Spleen (tissue), 11 donors: ENCODE measurements at regions not wholly inside any gene's neighbourhood (a gene's known extent, or its start where the extent isn't known, plus 50 kb on each side); places are given as distances from the start of the nearest gene placed in this dataset.

Source experiments
- DNase-seq: peaks from one replicate; pipeline ENCODE4 v3.0.0-alpha.2; 2020
- H3K27ac ChIP-seq, 8 donors: fragments of 200-600 bp; sonication (generic) in 7 of 8; 1 replicate in 4 of 8; 2 replicates in 4 of 8; pipeline versions ENCODE4 v1.5.0 to v1.8.0; 2016 to 2021; ENCODE audit warnings: inconsistent platforms in 4 of 8, mild to moderate bottlenecking in 4 of 8, moderate library complexity in 1 of 8
- H3K27me3 ChIP-seq, 7 donors: fragments of 200-600 bp; sonication (generic) in 6 of 7; replicated peaks in 1 of 7; 1 replicate in 4 of 7; 2 replicates in 3 of 7; pipeline versions ENCODE4 v1.5.0 to v1.8.0; 2016 to 2021; ENCODE audit warnings: inconsistent platforms in 3 of 7, mild to moderate bottlenecking in 1 of 7
- H3K36me3 ChIP-seq, 6 donors: fragments of 200-600 bp; sonication (generic) in 5 of 6; 1 replicate in 4 of 6; 2 replicates in 2 of 6; pipeline versions ENCODE4 v1.5.0 to v1.8.0; 2016 to 2021; ENCODE audit warnings: inconsistent platforms in 2 of 6
- H3K4me1 ChIP-seq, 6 donors: fragments of 200-600 bp; sonication (generic) in 5 of 6; 1 replicate in 3 of 6; 2 replicates in 3 of 6; pipeline versions ENCODE4 v1.5.0 to v1.8.0; 2016 to 2021; ENCODE audit warnings: inconsistent platforms in 3 of 6
- H3K4me3 ChIP-seq, 8 donors: fragments of 200-600 bp; sonication (generic) in 7 of 8; 1 replicate in 4 of 8; 2 replicates in 4 of 8; pipeline versions ENCODE4 v1.5.0 to v1.8.0; 2016 to 2021; ENCODE audit warnings: inconsistent platforms in 4 of 8, mild to moderate bottlenecking in 4 of 8, moderate library complexity in 2 of 8
- H3K9me3 ChIP-seq, 8 donors: fragments of 200-600 bp; sonication (generic) in 7 of 8; 1 replicate in 4 of 8; 2 replicates in 4 of 8; pipeline versions ENCODE4 v1.5.0 to v1.8.0; 2016 to 2021; ENCODE audit warnings: inconsistent platforms in 4 of 8
- POLR2A ChIP-seq, 3 donors: fragments of 450-650 bp; IDR thresholded peaks; one replicate each; pipeline ENCODE4 v1.5.1; 2017; ENCODE audit warnings: antibody characterized with exemption in 3 of 3, mild to moderate bottlenecking in 1 of 3
- POLR2AphosphoS5 ChIP-seq, 3 donors: sonication (generic); formaldehyde crosslinking; IDR thresholded peaks; one replicate each; pipeline ENCODE4 v1.5.1; 2017; ENCODE audit warnings: antibody characterized with exemption in 3 of 3
- WGBS, 5 donors: extraction: QIAGEN DNeasy Blood & Tissue Kit in 3 of 5; methylation state at CpG; one replicate each; pipeline versions ENCODE4 v1.1.5 to v1.1.7; 2013 to 2018; 5-methylcytosine and 5-hydroxymethylcytosine counted together
- intact Hi-C: fragments of 100-400 bp; cut with DNase I; formaldehyde crosslinking; loops from one replicate; pipeline ENCODE4 v1.15.0; 2023; ENCODE audit warnings: low total_unique reads
- TF ChIP-seq, protein P1 (sequence below), 11 experiments: fragments of 200-600 bp in 7 of 11; fragments of 450-650 bp in 4 of 11; sonication (generic) in 4 of 11; IDR thresholded peaks in 8 of 11; conservative IDR thresholded peaks in 3 of 11; 1 replicate in 7 of 11; 2 replicates in 4 of 11; pipeline versions ENCODE4 v1.4.0 to v1.8.0; 2016 to 2021; ENCODE audit warnings: antibody characterized with exemption in 11 of 11, inconsistent platforms in 4 of 11, mild to moderate bottlenecking in 1 of 11
- donor health status: healthy with polysubstance abuse.
- donor health status: DM: no; HTN: no; CAD: no; lungs with moderate emphysema.
- donor health status: DM: no; HTN: no; CAD: no.
- donor health status: Bipolar disorder and iron deficiency.
- donor health status: healthy.
- donor health status: DM: no; HTN: no; CAD: no.
- donor health status: DM: yes; HTN: yes; CAD: no.

DNA sequence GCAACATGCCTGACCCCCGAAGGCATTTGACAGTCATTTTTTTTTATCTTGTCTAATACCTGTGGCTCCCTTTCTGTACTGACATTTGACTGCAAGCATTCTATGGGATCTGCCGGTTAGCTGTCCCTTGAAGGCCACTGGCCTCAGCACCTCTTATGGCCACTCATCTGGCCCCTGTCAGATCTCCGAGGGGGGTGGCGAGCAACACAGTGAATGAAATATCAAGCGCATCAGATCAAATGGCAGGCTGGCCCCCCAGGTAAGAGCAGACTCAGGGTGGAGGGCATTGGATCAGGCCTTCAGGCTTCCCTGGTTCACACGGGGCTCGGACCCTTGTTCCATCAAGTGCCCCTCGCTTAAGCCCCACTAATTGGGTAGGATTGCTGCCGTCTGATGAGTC, 199.6 kb upstream of the MKI67 start:
- Histone ChIP-seq H3K27me3 (peaks cover 0 to 47% (median 0%) of the 10 kb centered on the region in 7 donors), H3K36me3 (no peaks in the 10 kb centered on the region), H3K4me1 (no peaks in the 10 kb centered on the region), H3K9me3 (peaks cover 0 to 14% (median 4%) of the 10 kb centered on the region in 8 donors), H3K4me3 (no peak overlapping the region), H3K27ac (no peak overlapping the region)
- no peak for DNase-seq
- WGBS, 5 donors: 81 to 88% (median 86%) methylated on average over 9 of the region's 9 CpGs
- intact Hi-C loops: no loop called here
- no peak for TF ChIP-seq POLR2AphosphoS5 (IDR thresholded peaks at IDR 0.05)
- TF ChIP-seq, protein P1, sequence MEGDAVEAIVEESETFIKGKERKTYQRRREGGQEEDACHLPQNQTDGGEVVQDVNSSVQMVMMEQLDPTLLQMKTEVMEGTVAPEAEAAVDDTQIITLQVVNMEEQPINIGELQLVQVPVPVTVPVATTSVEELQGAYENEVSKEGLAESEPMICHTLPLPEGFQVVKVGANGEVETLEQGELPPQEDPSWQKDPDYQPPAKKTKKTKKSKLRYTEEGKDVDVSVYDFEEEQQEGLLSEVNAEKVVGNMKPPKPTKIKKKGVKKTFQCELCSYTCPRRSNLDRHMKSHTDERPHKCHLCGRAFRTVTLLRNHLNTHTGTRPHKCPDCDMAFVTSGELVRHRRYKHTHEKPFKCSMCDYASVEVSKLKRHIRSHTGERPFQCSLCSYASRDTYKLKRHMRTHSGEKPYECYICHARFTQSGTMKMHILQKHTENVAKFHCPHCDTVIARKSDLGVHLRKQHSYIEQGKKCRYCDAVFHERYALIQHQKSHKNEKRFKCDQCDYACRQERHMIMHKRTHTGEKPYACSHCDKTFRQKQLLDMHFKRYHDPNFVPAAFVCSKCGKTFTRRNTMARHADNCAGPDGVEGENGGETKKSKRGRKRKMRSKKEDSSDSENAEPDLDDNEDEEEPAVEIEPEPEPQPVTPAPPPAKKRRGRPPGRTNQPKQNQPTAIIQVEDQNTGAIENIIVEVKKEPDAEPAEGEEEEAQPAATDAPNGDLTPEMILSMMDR (IDR thresholded peaks at IDR 0.05 in 8 of 11, conservative IDR thresholded peaks at IDR 0.05 in 3 of 11): no peak
- no peak for TF ChIP-seq POLR2A (IDR thresholded peaks at IDR 0.05)

DNA sequence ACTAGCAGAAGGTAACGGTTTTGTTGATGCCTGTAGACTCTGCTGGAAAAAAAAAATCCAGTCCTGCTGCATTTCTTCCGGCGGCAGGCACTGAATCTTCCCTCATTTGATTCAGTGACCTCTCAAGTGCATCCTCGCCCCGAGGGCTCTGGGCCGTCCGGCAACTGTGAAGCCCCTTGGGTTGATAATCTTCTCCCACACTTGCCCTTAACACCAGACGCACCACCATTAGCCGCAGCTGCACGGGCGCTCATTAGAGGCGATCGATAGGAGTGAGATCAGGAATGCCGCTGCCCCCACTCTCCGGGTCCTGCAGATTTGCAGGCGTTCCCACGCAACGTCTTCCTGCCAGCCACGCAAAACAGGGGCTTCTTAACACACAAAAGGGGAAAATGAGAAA, 200.0 kb upstream of the MKI67 start:
- WGBS, 5 donors: 79 to 89% (median 87%) methylated on average over 19 of the region's 19 CpGs
- H3K4me1 ChIP-seq: no peaks in the 10 kb centered on the region
- peaks cover 0 to 44% (median 0%) of the 10 kb centered on the region in 7 donors for H3K27me3 ChIP-seq
- DNase-seq: no peak
- intact Hi-C loops: no loop called here
- peaks cover 0 to 14% (median 4%) of the 10 kb centered on the region in 8 donors for H3K9me3 ChIP-seq
- H3K36me3 ChIP-seq: no peaks in the 10 kb centered on the region
- H3K4me3 ChIP-seq: no peak overlapping the region
- H3K27ac ChIP-seq: no peak overlapping the region
- TF ChIP-seq POLR2A (IDR thresholded peaks at IDR 0.05) (no peak), POLR2AphosphoS5 (IDR thresholded peaks at IDR 0.05) (no peak)
- TF ChIP-seq, protein P1 (IDR thresholded peaks at IDR 0.05 in 8 of 11, conservative IDR thresholded peaks at IDR 0.05 in 3 of 11): no peak

DNA sequence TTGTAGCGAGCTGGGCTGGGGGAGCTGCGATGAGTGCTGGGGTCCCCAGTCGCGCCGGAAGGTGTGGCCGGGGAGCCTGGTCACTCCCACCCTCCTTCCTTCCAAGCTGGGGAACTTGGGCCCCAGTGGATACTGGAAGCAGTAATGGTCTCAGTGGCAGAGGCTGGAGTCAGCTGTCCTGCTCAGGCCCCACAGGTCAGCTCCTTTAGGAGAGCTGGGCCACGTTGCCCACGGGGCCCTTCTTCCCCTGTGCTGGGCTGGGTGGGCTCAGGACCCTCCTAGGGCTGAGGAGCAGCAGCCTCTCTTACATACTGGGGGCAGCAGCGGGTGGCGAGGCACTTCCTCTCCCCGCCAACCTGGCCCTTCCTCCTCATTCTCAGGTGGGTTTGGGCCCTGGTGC, 200.6 kb upstream of the MKI67 start:
- peaks cover 0 to 44% (median 0%) of the 10 kb centered on the region in 7 donors for H3K27me3 ChIP-seq
- no peaks in the 10 kb centered on the region for H3K36me3 ChIP-seq

DNA sequence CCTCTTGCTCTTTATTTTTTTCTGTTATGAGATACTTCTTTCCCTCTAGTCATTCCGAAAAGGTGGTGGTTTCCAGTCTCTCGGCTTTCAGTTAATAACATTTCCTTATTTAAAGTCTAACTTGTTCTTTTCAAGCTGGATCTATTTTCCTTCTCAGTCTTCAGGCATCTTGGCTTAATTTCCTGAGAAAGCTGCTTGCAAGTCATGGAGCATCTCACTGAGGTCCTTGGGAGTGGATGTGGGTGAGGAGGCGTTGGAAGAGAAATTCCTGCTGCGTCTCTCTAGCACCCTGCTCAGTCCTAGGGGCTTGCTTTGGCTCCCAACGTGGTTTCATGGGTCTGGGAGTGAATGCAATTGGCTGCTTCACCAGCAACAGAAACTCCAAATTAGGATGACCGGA, 210.2 kb upstream of the MKI67 start:
- Histone ChIP-seq H3K36me3 (no peaks in the 10 kb centered on the region), H3K4me1 (no peaks in the 10 kb centered on the region), H3K9me3 (peaks cover 0 to 3% (median 0%) of the 10 kb centered on the region in 8 donors), H3K27ac (no peak overlapping the region), H3K4me3 (no peak overlapping the region), H3K27me3 (peaks cover 0 to 11% (median 0%) of the 10 kb centered on the region in 7 donors)
- DNase-seq: no peak
- intact Hi-C loops: no loop called here
- TF ChIP-seq, protein P1 (IDR thresholded peaks at IDR 0.05 in 8 of 11, conservative IDR thresholded peaks at IDR 0.05 in 3 of 11): no peak
- TF ChIP-seq POLR2A (IDR thresholded peaks at IDR 0.05) (no peak), POLR2AphosphoS5 (IDR thresholded peaks at IDR 0.05) (no peak)
- 69 to 88% (median 73%) methylated on average over 6 of the region's 6 CpGs for WGBS, 5 donors

More for the DNA sequence above, 200.6 kb upstream of the MKI67 start:
- Histone ChIP-seq H3K27ac (no peak overlapping the region), H3K9me3 (peaks cover 0 to 14% (median 4%) of the 10 kb centered on the region in 8 donors), H3K4me1 (no peaks in the 10 kb centered on the region), H3K4me3 (no peak overlapping the region)
- WGBS, 5 donors: 81 to 94% (median 89%) methylated on average over 8 to 11 of the region's 11 CpGs
- TF ChIP-seq POLR2AphosphoS5 (IDR thresholded peaks at IDR 0.05): no peak
- TF ChIP-seq POLR2A (IDR thresholded peaks at IDR 0.05): no peak
- TF ChIP-seq, protein P1 (IDR thresholded peaks at IDR 0.05 in 8 of 11, conservative IDR thresholded peaks at IDR 0.05 in 3 of 11): no peak
- intact Hi-C loops: no loop called here
- DNase-seq: no peak
